CD4-positive, alpha-beta T cell (primary cell): ENCODE measurements at regions not wholly inside any gene's neighbourhood (a gene's known extent, or its start where the extent isn't known, plus 50 kb on each side); places are given as distances from the start of the nearest gene placed in this dataset.

ENCODE experiments used
- ATAC-seq: fragments of 200-7000 bp; cut with Tn5 transposase; one replicate; pipeline ENCODE4 v1.10.0; 2022; ENCODE audit warnings: mild to moderate bottlenecking; ENCODE audit not compliant: poor library complexity
- CTCF ChIA-PET: fragments of 350-600 bp; sonication (Branson Sonifier 250); formaldehyde crosslinking; loops from one replicate; lab custom pipeline; 2021; ENCODE audit warnings: antibody characterized with exemption, inconsistent platforms; lab: Charles Lee
- POLR2A ChIA-PET: fragments of 350-600 bp; sonication (Branson Sonifier 250); formaldehyde crosslinking; loops from one replicate; lab custom pipeline; 2021; ENCODE audit warnings: antibody characterized with exemption, inconsistent platforms; lab: Charles Lee
- DNase-seq, 14 experiments: peaks; one replicate each; pipeline ENCODE4 v3.0.0-alpha.2; 2013 to 2020; ENCODE audit warnings: mixed read lengths in 2 of 14
- H3K27ac ChIP-seq, 2 donors: one replicate each; pipeline versions ENCODE4 v1.5.1 to v1.7.0; 2013; ENCODE audit warnings: low read length in 2 of 2, low read depth in 1 of 2, mild to moderate bottlenecking in 1 of 2
- H3K27me3 ChIP-seq, 2 experiments: 1 replicate in 1 of 2; 2 replicates in 1 of 2; pipeline versions ENCODE4 v1.6.1 to v1.7.0; 2013; ENCODE audit warnings: low read length in 2 of 2, control low read depth in 1 of 2, mild to moderate bottlenecking in 1 of 2, moderate library complexity in 1 of 2; ENCODE audit not compliant: insufficient read depth in 2 of 2, control insufficient read depth in 1 of 2
- H3K36me3 ChIP-seq: one replicate; pipeline ENCODE4 v1.6.1; 2013; ENCODE audit warnings: low read length, control low read depth; ENCODE audit not compliant: insufficient read depth
- H3K4me1 ChIP-seq: one replicate; pipeline ENCODE4 v1.6.1; 2013; ENCODE audit warnings: low read length, control low read depth; ENCODE audit not compliant: insufficient read depth
- H3K4me3 ChIP-seq: one replicate; pipeline ENCODE4 v1.5.1; 2013; ENCODE audit warnings: mild to moderate bottlenecking, low read length, moderate library complexity
- H3K9me3 ChIP-seq, 2 experiments: 1 replicate in 1 of 2; 2 replicates in 1 of 2; pipeline versions ENCODE4 v1.6.1 to v1.7.0; 2013; ENCODE audit warnings: low read length in 2 of 2, mild to moderate bottlenecking in 2 of 2, control low read depth in 1 of 2, moderate library complexity in 1 of 2; ENCODE audit not compliant: control insufficient read depth in 1 of 2, insufficient read depth in 1 of 2
- H3K27ac Mint-ChIP-seq: one replicate; pipeline ENCODE4 v1.8.0; 2020; ENCODE audit warnings: mixed read lengths
- H3K27me3 Mint-ChIP-seq: one replicate; pipeline ENCODE4 v1.8.0; 2021; ENCODE audit warnings: mixed read lengths
- H3K36me3 Mint-ChIP-seq: one replicate; pipeline ENCODE4 v1.8.0; 2021; ENCODE audit warnings: low read depth, mixed read lengths
- H3K4me1 Mint-ChIP-seq: one replicate; pipeline ENCODE4 v1.8.0; 2021; ENCODE audit warnings: low read depth, mixed read lengths
- H3K4me3 Mint-ChIP-seq: one replicate; pipeline ENCODE4 v1.8.0; 2020; ENCODE audit warnings: mild to moderate bottlenecking, mixed read lengths
- H3K9me3 Mint-ChIP-seq: one replicate; pipeline ENCODE4 v1.8.0; 2020; ENCODE audit warnings: mixed read lengths
- CTCF ChIP-seq: fragments of 200-600 bp; IDR thresholded peaks from one replicate; pipeline ENCODE4 v1.8.0; 2022; ENCODE audit warnings: antibody characterized with exemption, mild to moderate bottlenecking
- intact Hi-C, 2 experiments: fragments of 100-400 bp; cut with DNase I in 1 of 2; cut with micrococcal nuclease in 1 of 2; formaldehyde crosslinking; loops; one replicate each; pipeline versions ENCODE4 v1.15.1 to v1.9.0; 2023 to 2025; cut with DNase I, micrococcal nuclease

GRCh38 chr1:4500441-4500840 is 154.0 kb upstream of the AJAP1 start:
- no peak overlapping the region for H3K27ac ChIP-seq
- intact Hi-C loops: no loop called here

DNA sequence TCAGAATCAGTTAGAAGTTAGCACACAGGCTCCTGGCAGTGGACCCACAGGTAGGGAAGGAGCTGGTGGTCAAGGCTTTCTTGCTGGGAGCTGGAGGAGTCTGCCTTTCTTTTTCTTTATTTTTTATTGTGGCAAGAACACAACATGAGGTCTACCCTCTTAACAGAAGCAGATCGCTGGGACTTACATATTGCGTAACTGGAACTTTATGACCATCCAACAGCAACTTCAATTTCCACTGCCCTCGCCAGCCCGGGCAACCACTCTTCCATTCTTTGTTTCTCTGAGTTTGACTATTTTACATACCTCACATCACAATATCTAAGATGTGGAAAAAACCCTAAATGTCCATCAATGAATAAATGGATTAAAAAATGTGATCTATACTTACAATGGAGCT is 147.8 kb upstream of the AJAP1 start:
- Mint-ChIP-seq H3K27ac (no peak overlapping the region), H3K36me3 (no peaks in the 10 kb centered on the region), H3K4me3 (no peak overlapping the region), H3K9me3 (no peaks in the 10 kb centered on the region), H3K4me1 (no peaks in the 10 kb centered on the region), H3K27me3 (peaks cover 20% of the 10 kb centered on the region)
- no peak overlapping the region for H3K4me3 ChIP-seq
- POLR2A ChIA-PET: no interaction called here
- H3K27ac ChIP-seq: no peak overlapping the region
- ATAC-seq (no peak), DNase-seq (no peak)
- peaks cover 0 to 3% of the 10 kb centered on the region in 2 experiments for H3K27me3 ChIP-seq
- H3K9me3 ChIP-seq: no peaks in the 10 kb centered on the region
- intact Hi-C loops: no loop called here
- no peaks in the 10 kb centered on the region for H3K36me3 ChIP-seq
- no peak for TF ChIP-seq CTCF
- CTCF ChIA-PET: no interaction called here
- H3K4me1 ChIP-seq: no peaks in the 10 kb centered on the region

More at GRCh38 chr1:4500441-4500840, 154.0 kb upstream of the AJAP1 start:
- Mint-ChIP-seq H3K9me3 (no peaks in the 10 kb centered on the region), H3K4me3 (no peak overlapping the region), H3K27me3 (peaks cover 14% of the 10 kb centered on the region), H3K27ac (no peak overlapping the region), H3K36me3 (no peaks in the 10 kb centered on the region), H3K4me1 (no peaks in the 10 kb centered on the region)
- ATAC-seq (no peak), DNase-seq (no peak)
- Histone ChIP-seq H3K36me3 (no peaks in the 10 kb centered on the region), H3K27me3 (no peaks in the 10 kb centered on the region), H3K4me3 (no peak overlapping the region), H3K4me1 (no peaks in the 10 kb centered on the region), H3K9me3 (no peaks in the 10 kb centered on the region)
- ChIA-PET POLR2A (no interaction called here), CTCF (no interaction called here)
- TF ChIP-seq CTCF: no peak

GRCh38 chr1:4509206-4509605 is 145.2 kb upstream of the AJAP1 start:
- Mint-ChIP-seq H3K27me3 (peaks cover 23% of the 10 kb centered on the region), H3K4me3 (no peak overlapping the region), H3K27ac (no peak overlapping the region), H3K36me3 (no peaks in the 10 kb centered on the region), H3K4me1 (no peaks in the 10 kb centered on the region), H3K9me3 (no peaks in the 10 kb centered on the region)
- ATAC-seq: no peak
- Histone ChIP-seq H3K4me3 (no peak overlapping the region), H3K36me3 (no peaks in the 10 kb centered on the region), H3K27ac (no peak overlapping the region), H3K4me1 (no peaks in the 10 kb centered on the region), H3K27me3 (peaks cover 0 to 3% of the 10 kb centered on the region in 2 experiments), H3K9me3 (no peaks in the 10 kb centered on the region)
- no peak for TF ChIP-seq CTCF
- ChIA-PET POLR2A (no interaction called here), CTCF (no interaction called here)
- intact Hi-C loops: no loop called here
- no peak for DNase-seq
